Breast epithelium (tissue), 4 donors: ENCODE measurements at regions not wholly inside any gene's neighbourhood (a gene's known extent, or its start where the extent isn't known, plus 50 kb on each side); places are given as distances from the start of the nearest gene placed in this dataset.

Experiments used
- DNase-seq, 2 donors: peaks; one replicate each; pipeline ENCODE4 v3.0.0-alpha.2; 2019; ENCODE audit warnings: low spot score in 2 of 2
- H3K27ac ChIP-seq, 2 donors: fragments of 200-600 bp; sonication (generic) in 1 of 2; one replicate each; pipeline ENCODE4 v1.5.1; 2016 to 2019; ENCODE audit warnings: mild to moderate bottlenecking in 1 of 2
- H3K27me3 ChIP-seq, 2 donors: fragments of 200-600 bp; sonication (generic) in 1 of 2; one replicate each; pipeline versions ENCODE4 v1.5.1 to v1.6.0; 2017 to 2019; ENCODE audit warnings: control low read depth in 1 of 2, mild to moderate bottlenecking in 1 of 2
- H3K36me3 ChIP-seq: fragments of 200-600 bp; one replicate; pipeline ENCODE4 v1.5.1; 2019
- H3K4me1 ChIP-seq, 2 donors: fragments of 200-600 bp; sonication (generic); one replicate each; pipeline ENCODE4 v1.5.1; 2016 to 2019; ENCODE audit warnings: control low read depth in 1 of 2
- H3K4me3 ChIP-seq, 3 donors: fragments of 200-600 bp; sonication (generic); 1 replicate in 2 of 3; 2 replicates in 1 of 3; pipeline ENCODE4 v1.5.1; 2016 to 2019; ENCODE audit warnings: mild to moderate bottlenecking in 3 of 3, moderate library complexity in 2 of 3
- H3K9me3 ChIP-seq, 2 donors: fragments of 200-600 bp; sonication (generic) in 1 of 2; one replicate each; pipeline ENCODE4 v1.5.1; 2016 to 2019; ENCODE audit warnings: control low read depth in 1 of 2
- CTCF ChIP-seq, 3 donors: fragments of 450-650 bp; IDR thresholded peaks; one replicate each; pipeline ENCODE4 v1.5.1; 2016 to 2017; ENCODE audit warnings: antibody characterized with exemption in 3 of 3, mild to moderate bottlenecking in 3 of 3, moderate library complexity in 3 of 3
- POLR2A ChIP-seq: fragments of 450-650 bp; IDR thresholded peaks from one replicate; pipeline ENCODE4 v1.6.1; 2016; ENCODE audit warnings: antibody characterized with exemption, mild to moderate bottlenecking, moderate library complexity
- POLR2AphosphoS5 ChIP-seq, 3 donors: sonication (generic); formaldehyde crosslinking; IDR thresholded peaks; one replicate each; pipeline ENCODE4 v1.6.1; 2017; ENCODE audit warnings: antibody characterized with exemption in 3 of 3
- intact Hi-C: fragments of 100-400 bp; cut with DNase I; formaldehyde crosslinking; loops from one replicate; pipeline ENCODE4 v1.15.1; 2023; ENCODE audit warnings: low total_unique reads

GRCh38 chr17:83144421-83145357, 65.3 kb downstream of the METRNL start:
- Histone ChIP-seq H3K27ac (peak overlapping the region; percentile 35 to 68), H3K27me3 (no peaks in the 10 kb centered on the region), H3K4me1 (no peaks in the 10 kb centered on the region), H3K9me3 (no peaks in the 10 kb centered on the region), H3K4me3 (no peak overlapping the region), H3K36me3 (no peaks in the 10 kb centered on the region)
- intact Hi-C loops, result no loop called here
- DNase-seq, result peak; percentile 16 to 46
- TF ChIP-seq POLR2AphosphoS5 (IDR thresholded peaks at IDR 0.05) (no peak), POLR2A (no peak), CTCF (IDR thresholded peaks at IDR 0.05) (no peak)

GRCh38 chr17:83145358-83145738, 65.9 kb downstream of the METRNL start:
- no peaks in the 10 kb centered on the region for H3K27me3 ChIP-seq
- no peaks in the 10 kb centered on the region for H3K4me1 ChIP-seq
- DNase-seq, result peak; percentile 11 to 15
- no peaks in the 10 kb centered on the region for H3K9me3 ChIP-seq
- no peak for TF ChIP-seq POLR2A
- TF ChIP-seq POLR2AphosphoS5 (IDR thresholded peaks at IDR 0.05), result no peak
- TF ChIP-seq CTCF (IDR thresholded peaks at IDR 0.05), result no peak
- peak overlapping the region in 1 of 2 donors; percentile 2 for H3K27ac ChIP-seq
- no peak overlapping the region for H3K4me3 ChIP-seq
- intact Hi-C loops, result no loop called here
- H3K36me3 ChIP-seq, result no peaks in the 10 kb centered on the region

- Histone ChIP-seq H3K9me3 (no peaks in the 10 kb centered on the region), H3K27me3 (no peaks in the 10 kb centered on the region), H3K36me3 (no peaks in the 10 kb centered on the region), H3K4me3 (no peak overlapping the region), H3K4me1 (no peaks in the 10 kb centered on the region), H3K27ac (peak overlapping the region in 1 of 2 donors; percentile 2)
- DNase-seq, result peak; percentile 11 to 19
- intact Hi-C loops, result no loop called here
- TF ChIP-seq POLR2A (no peak), POLR2AphosphoS5 (IDR thresholded peaks at IDR 0.05) (no peak), CTCF (IDR thresholded peaks at IDR 0.05) (no peak)
These were observed 66.4 kb downstream of the METRNL start for GRCh38 chr17:83145831-83146230.

GRCh38 chr17:83146347-83146746, 66.9 kb downstream of the METRNL start:
- no peaks in the 10 kb centered on the region for H3K27me3 ChIP-seq
- DNase-seq, result peak in 1 of 2 donors; percentile 7
- TF ChIP-seq POLR2AphosphoS5 (IDR thresholded peaks at IDR 0.05) (no peak), POLR2A (no peak), CTCF (IDR thresholded peaks at IDR 0.05) (no peak)
- intact Hi-C loops, result no loop called here
- no peak overlapping the region for H3K27ac ChIP-seq
- no peaks in the 10 kb centered on the region for H3K9me3 ChIP-seq
- no peak overlapping the region for H3K4me3 ChIP-seq
- no peaks in the 10 kb centered on the region for H3K4me1 ChIP-seq
- H3K36me3 ChIP-seq, result no peaks in the 10 kb centered on the region

- H3K36me3 ChIP-seq, result no peaks in the 10 kb centered on the region
- H3K27ac ChIP-seq, result no peak overlapping the region
- TF ChIP-seq CTCF (IDR thresholded peaks at IDR 0.05) (no peak), POLR2A (no peak), POLR2AphosphoS5 (IDR thresholded peaks at IDR 0.05) (no peak)
- intact Hi-C loops, result no loop called here
- no peaks in the 10 kb centered on the region for H3K9me3 ChIP-seq
- no peaks in the 10 kb centered on the region for H3K4me1 ChIP-seq
- H3K4me3 ChIP-seq, result no peak overlapping the region
- DNase-seq, result no peak
- no peaks in the 10 kb centered on the region for H3K27me3 ChIP-seq
These were observed 67.9 kb downstream of the METRNL start for GRCh38 chr17:83147280-83147679.
